KMS-11 (cell line): ENCODE measurements at regions not wholly inside any gene's neighbourhood (a gene's known extent, or its start where the extent isn't known, plus 50 kb on each side); places are given as distances from the start of the nearest gene placed in this dataset.

Source experiments
- H2AFZ ChIP-seq: fragments of 200-600 bp; sonication (generic); 2 replicates; pipeline ENCODE4 v1.6.1; 2016; ENCODE audit warnings: antibody characterized with exemption, mixed run types, low read depth
- H3K27ac ChIP-seq: fragments of 200-600 bp; sonication (generic); 2 replicates; pipeline ENCODE4 v1.6.1; 2016; ENCODE audit warnings: mild to moderate bottlenecking, mixed run types
- H3K27me3 ChIP-seq: fragments of 200-600 bp; sonication (generic); 2 replicates; pipeline ENCODE4 v1.6.1; 2017; ENCODE audit warnings: mild to moderate bottlenecking, low read depth, mixed run types, moderate library complexity; ENCODE audit not compliant: insufficient read depth
- H3K36me3 ChIP-seq: fragments of 200-600 bp; sonication (generic); 2 replicates; pipeline ENCODE4 v1.6.1; 2017; ENCODE audit warnings: mild to moderate bottlenecking, mixed run types; ENCODE audit not compliant: insufficient read depth
- H3K4me1 ChIP-seq: fragments of 200-600 bp; sonication (generic); 2 replicates; pipeline ENCODE4 v1.6.1; 2016; ENCODE audit warnings: mild to moderate bottlenecking, low read depth, mixed run types; ENCODE audit not compliant: poor library complexity, severe bottlenecking
- H3K4me2 ChIP-seq: fragments of 200-600 bp; sonication (generic); 2 replicates; pipeline ENCODE4 v1.7.0; 2016; ENCODE audit warnings: mild to moderate bottlenecking, mixed run types
- H3K4me3 ChIP-seq: fragments of 200-600 bp; sonication (generic); IDR thresholded peaks from 2 replicates; pipeline ENCODE4 v1.6.1; 2017; ENCODE audit warnings: low read depth, low read length, mixed read lengths; ENCODE audit not compliant: insufficient read depth
- H3K79me2 ChIP-seq: fragments of 200-600 bp; sonication (generic); 2 replicates; pipeline ENCODE4 v1.6.1; 2016; ENCODE audit warnings: low read depth, mixed run types; ENCODE audit not compliant: insufficient read depth
- H3K9ac ChIP-seq: fragments of 200-600 bp; sonication (generic); 2 replicates; pipeline ENCODE4 v1.6.1; 2016; ENCODE audit warnings: mild to moderate bottlenecking, mixed run types
- H4K20me1 ChIP-seq: fragments of 200-600 bp; sonication (generic); 2 replicates; pipeline ENCODE4 v1.6.1; 2016; ENCODE audit warnings: mild to moderate bottlenecking, mixed run types; ENCODE audit not compliant: insufficient read depth
- TF ChIP-seq, protein P1 (sequence below): fragments of 200-600 bp; sonication (generic); conservative IDR thresholded peaks from 2 replicates; pipeline ENCODE4 v1.6.1; 2017; ENCODE audit warnings: low read depth, mild to moderate bottlenecking, antibody characterized with exemption, low read length, moderate library complexity, mixed read lengths

DNA sequence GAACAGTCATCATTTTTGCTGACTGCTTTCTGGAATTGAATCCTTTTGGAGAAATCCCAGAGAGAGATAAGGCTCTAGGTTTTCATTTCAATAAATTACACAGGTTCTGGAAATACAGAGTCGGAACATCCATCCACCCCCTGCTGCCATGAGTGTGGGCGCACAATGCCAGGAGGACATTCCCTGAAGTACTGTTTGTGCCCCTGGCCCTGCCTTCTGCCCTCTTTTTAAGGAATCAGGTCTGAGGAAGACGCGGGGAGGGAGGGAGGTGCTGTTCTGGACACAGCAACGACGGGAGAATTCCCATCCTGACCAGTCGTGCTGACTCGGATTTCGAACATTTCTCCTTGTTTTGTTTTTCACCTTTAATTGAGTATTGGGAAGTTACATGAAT is 69.0 kb downstream of the SEC61G start:
- TF ChIP-seq, protein P1, sequence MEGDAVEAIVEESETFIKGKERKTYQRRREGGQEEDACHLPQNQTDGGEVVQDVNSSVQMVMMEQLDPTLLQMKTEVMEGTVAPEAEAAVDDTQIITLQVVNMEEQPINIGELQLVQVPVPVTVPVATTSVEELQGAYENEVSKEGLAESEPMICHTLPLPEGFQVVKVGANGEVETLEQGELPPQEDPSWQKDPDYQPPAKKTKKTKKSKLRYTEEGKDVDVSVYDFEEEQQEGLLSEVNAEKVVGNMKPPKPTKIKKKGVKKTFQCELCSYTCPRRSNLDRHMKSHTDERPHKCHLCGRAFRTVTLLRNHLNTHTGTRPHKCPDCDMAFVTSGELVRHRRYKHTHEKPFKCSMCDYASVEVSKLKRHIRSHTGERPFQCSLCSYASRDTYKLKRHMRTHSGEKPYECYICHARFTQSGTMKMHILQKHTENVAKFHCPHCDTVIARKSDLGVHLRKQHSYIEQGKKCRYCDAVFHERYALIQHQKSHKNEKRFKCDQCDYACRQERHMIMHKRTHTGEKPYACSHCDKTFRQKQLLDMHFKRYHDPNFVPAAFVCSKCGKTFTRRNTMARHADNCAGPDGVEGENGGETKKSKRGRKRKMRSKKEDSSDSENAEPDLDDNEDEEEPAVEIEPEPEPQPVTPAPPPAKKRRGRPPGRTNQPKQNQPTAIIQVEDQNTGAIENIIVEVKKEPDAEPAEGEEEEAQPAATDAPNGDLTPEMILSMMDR, result no peak
- no peak overlapping the region for H2AFZ ChIP-seq
- no peak overlapping the region for H3K9ac ChIP-seq

DNA sequence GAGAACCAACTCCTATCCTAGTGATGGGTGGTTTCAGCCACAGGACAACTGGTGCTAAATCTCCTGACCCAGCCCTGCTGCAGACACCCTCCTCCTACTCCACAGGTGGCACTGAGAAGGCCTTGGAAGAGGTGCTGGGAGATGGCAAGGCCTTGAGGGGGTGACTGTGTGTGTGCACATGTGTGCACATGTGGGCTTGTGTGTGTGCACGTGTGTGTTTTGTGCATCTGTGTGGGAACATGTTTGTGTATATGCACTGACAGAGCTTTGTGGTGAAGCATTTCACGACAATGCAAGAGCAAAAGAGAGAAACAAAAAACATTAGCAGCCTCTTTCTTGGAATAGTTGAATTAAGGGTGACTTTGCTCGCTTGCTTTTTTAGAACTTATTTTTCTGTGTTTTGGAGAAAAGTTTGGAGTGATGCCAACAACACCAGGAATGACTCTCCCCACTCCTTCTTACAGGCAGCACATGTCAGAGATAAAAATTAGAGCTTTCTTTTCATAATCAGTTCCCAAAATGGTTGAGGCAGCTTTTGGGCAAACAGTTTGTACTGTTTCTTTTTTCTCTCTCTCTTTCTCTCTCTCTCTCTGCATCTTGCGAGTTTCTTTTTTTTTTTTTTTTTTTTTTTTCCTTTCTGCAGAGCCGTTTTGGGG is 69.5 kb downstream of the SEC61G start:
- TF ChIP-seq, protein P1, result no peak
- H3K4me3 ChIP-seq, result no peak overlapping the region
- H2AFZ ChIP-seq, result no peak overlapping the region
- H3K36me3 ChIP-seq, result no peaks in the 10 kb centered on the region
- H4K20me1 ChIP-seq, result no peaks in the 10 kb centered on the region
- H3K4me2 ChIP-seq, result no peak overlapping the region
- no peaks in the 10 kb centered on the region for H3K79me2 ChIP-seq
- H3K27me3 ChIP-seq, result no peaks in the 10 kb centered on the region
- H3K9ac ChIP-seq, result no peak overlapping the region
- H3K4me1 ChIP-seq, result no peaks in the 10 kb centered on the region
- no peak overlapping the region for H3K27ac ChIP-seq

More for the DNA sequence above, 69.0 kb downstream of the SEC61G start:
- Histone ChIP-seq H3K36me3 (no peaks in the 10 kb centered on the region), H3K79me2 (no peaks in the 10 kb centered on the region), H4K20me1 (no peaks in the 10 kb centered on the region), H3K4me1 (no peaks in the 10 kb centered on the region), H3K27ac (no peak overlapping the region), H3K4me3 (no peak overlapping the region), H3K4me2 (no peak overlapping the region), H3K27me3 (no peaks in the 10 kb centered on the region)

DNA sequence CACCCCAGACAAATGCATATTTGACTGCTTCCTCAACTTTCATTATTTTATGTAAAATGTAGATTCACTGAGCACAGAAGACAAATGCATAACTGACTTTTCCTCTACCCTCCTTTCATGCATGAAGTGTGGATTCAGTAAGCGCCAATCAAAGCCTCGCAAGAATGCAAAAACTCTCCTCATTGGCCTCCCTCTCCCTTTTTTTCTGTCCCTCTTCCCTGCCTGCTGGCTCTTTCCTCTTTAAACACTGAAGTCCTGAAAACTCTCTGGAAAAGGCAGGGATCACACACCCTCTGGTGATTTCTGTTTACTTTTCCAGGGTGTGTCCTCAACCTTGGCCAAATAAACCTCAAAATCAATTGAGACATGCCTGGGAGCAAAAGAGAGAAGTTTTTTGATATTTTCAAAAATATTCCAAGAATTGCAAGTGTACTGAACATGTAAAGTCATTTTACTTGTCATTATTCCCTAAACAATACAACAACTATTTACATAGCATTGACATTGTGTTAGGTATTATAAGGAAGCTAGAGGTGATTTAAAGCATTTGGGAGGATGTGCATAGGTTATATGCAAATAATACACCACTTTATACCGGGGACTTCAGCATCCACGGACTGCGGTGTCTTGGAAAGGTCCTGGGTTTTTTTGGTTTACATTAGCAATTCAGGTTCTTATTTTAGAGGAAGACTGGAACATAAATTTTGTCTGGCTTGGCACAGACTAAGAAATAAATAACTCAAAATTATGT is 71.4 kb downstream of the SEC61G start:
- Histone ChIP-seq H3K79me2 (no peaks in the 10 kb centered on the region), H4K20me1 (no peaks in the 10 kb centered on the region), H3K4me3 (no peak overlapping the region), H3K4me1 (no peaks in the 10 kb centered on the region), H3K9ac (no peak overlapping the region), H3K36me3 (no peaks in the 10 kb centered on the region), H2AFZ (no peak overlapping the region), H3K27me3 (no peaks in the 10 kb centered on the region), H3K4me2 (no peak overlapping the region), H3K27ac (no peak overlapping the region)
- TF ChIP-seq, protein P1, result no peak

DNA sequence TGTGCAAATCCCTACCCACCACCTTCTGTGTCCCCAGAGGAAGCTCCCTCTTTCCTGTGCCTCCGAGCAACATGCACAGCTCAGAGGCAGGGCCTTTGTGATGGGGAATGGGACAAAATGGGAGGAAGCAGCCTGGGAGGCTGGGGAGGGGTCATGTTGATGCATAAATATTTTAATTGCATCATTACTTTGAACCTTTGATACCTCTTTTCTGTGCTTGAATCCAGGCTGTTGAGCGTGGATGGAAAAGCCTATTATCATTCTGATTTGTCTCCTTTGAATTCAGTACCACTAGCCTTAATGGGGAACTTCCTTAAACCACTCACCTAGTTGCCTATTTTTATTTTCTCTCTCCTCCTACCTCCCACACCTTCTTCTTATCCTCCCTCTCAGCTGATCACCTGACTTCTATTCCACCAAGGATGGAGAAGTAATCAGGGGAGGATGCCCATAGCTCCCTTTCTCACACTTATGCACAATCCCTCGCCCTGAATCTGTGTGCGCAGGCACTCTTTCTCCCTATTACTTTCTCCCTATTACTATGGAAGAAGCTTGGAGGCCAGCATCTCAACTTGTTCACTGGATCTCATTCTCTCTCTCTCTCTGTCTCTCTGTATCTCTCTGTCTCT is 78.5 kb downstream of the SEC61G start:
- Histone ChIP-seq H4K20me1 (no peaks in the 10 kb centered on the region), H3K36me3 (no peaks in the 10 kb centered on the region), H3K27me3 (no peaks in the 10 kb centered on the region), H3K9ac (no peak overlapping the region), H3K4me3 (no peak overlapping the region), H2AFZ (no peak overlapping the region), H3K27ac (no peak overlapping the region), H3K4me2 (no peak overlapping the region), H3K79me2 (no peaks in the 10 kb centered on the region), H3K4me1 (no peaks in the 10 kb centered on the region)
- TF ChIP-seq, protein P1, result no peak
